ENCODE measurements at regions not wholly inside any gene's neighbourhood (a gene's known extent, or its start where the extent isn't known, plus 50 kb on each side); places are given as distances from the start of the nearest gene placed in this dataset.
"Not testable (repeated sequence)": the region's sequence is repeated elsewhere in the genome, so short reads cannot be mapped to it uniquely, and the experiment has no call there.

- DNase-seq (ENCODE audit: low spot score) = not testable (repeated sequence)
Measured at GRCh38 chr17:22310292-22310691, 618.0 kb downstream of the KCNJ18 start.

- DNase-seq (ENCODE audit: low spot score) = no peak
Measured at GRCh38 chr17:22310717-22311686, 618.7 kb downstream of the KCNJ18 start.

- DNase-seq (ENCODE audit: low spot score) = not testable (repeated sequence)
Measured at GRCh38 chr17:22321001-22321400, 628.7 kb downstream of the KCNJ18 start.

GRCh38 chr17:22322893-22323550, 630.7 kb downstream of the KCNJ18 start:
- DNase-seq (ENCODE audit: low spot score) = not testable (repeated sequence)

GRCh38 chr17:22337467-22337866, 645.1 kb downstream of the KCNJ18 start:
- no peak for DNase-seq (ENCODE audit: low spot score)

GRCh38 chr17:22356603-22357002, 664.3 kb downstream of the KCNJ18 start:
- not testable (repeated sequence) for DNase-seq (ENCODE audit: low spot score)

GRCh38 chr17:22370988-22371387, 678.7 kb downstream of the KCNJ18 start:
- DNase-seq (ENCODE audit: low spot score) = not testable (repeated sequence)

GRCh38 chr17:22373911-22374310, 681.6 kb downstream of the KCNJ18 start:
- DNase-seq (ENCODE audit: low spot score) = no peak

- no peak for DNase-seq (ENCODE audit: low spot score)
Measured at GRCh38 chr17:22374741-22375140, 682.4 kb downstream of the KCNJ18 start.

- DNase-seq (ENCODE audit: low spot score) = not testable (repeated sequence)
Measured at GRCh38 chr17:22376747-22377146, 684.4 kb downstream of the KCNJ18 start.

- DNase-seq (ENCODE audit: low spot score) = not testable (repeated sequence)
Measured at GRCh38 chr17:22378748-22379147, 686.4 kb downstream of the KCNJ18 start.

GRCh38 chr17:22381589-22381988, 689.3 kb downstream of the KCNJ18 start:
- not testable (repeated sequence) for DNase-seq (ENCODE audit: low spot score)

GRCh38 chr17:22383772-22384460, 691.6 kb downstream of the KCNJ18 start:
- not testable (repeated sequence) for DNase-seq (ENCODE audit: low spot score)

- not testable (repeated sequence) for DNase-seq (ENCODE audit: low spot score)
Measured at GRCh38 chr17:22384461-22384800, 692.1 kb downstream of the KCNJ18 start.

GRCh38 chr17:22398446-22398845, 706.1 kb downstream of the KCNJ18 start:
- not testable (repeated sequence) for DNase-seq (ENCODE audit: low spot score)

- DNase-seq (ENCODE audit: low spot score) = not testable (repeated sequence)
Measured at GRCh38 chr17:22399037-22399436, 706.7 kb downstream of the KCNJ18 start.

- not testable (repeated sequence) for DNase-seq (ENCODE audit: low spot score)
Measured at GRCh38 chr17:22405080-22405479, 712.8 kb downstream of the KCNJ18 start.

GRCh38 chr17:22409160-22409751, 716.9 kb downstream of the KCNJ18 start:
- no peak for DNase-seq (ENCODE audit: low spot score)

GRCh38 chr17:22410136-22410535, 717.8 kb downstream of the KCNJ18 start:
- DNase-seq (ENCODE audit: low spot score) = no peak

GRCh38 chr17:22411185-22411784, 719.0 kb downstream of the KCNJ18 start:
- DNase-seq (ENCODE audit: low spot score) = no peak

- DNase-seq (ENCODE audit: low spot score) = no peak
Measured at GRCh38 chr17:22435231-22435974, 743.1 kb downstream of the KCNJ18 start.

Data from left forelimb (tissue), 1 donor.